GM12874 (cell line): ENCODE measurements at regions not wholly inside any gene's neighbourhood (a gene's known extent, or its start where the extent isn't known, plus 50 kb on each side); places are given as distances from the start of the nearest gene placed in this dataset.

Experiments
- TF ChIP-seq, protein P1 (sequence below): IDR thresholded peaks from 2 replicates; pipeline ENCODE4 v1.5.1; 2011; ENCODE audit warnings: low read depth, mild to moderate bottlenecking, control low read depth, low read length, moderate library complexity; ENCODE audit not compliant: insufficient read depth

DNA sequence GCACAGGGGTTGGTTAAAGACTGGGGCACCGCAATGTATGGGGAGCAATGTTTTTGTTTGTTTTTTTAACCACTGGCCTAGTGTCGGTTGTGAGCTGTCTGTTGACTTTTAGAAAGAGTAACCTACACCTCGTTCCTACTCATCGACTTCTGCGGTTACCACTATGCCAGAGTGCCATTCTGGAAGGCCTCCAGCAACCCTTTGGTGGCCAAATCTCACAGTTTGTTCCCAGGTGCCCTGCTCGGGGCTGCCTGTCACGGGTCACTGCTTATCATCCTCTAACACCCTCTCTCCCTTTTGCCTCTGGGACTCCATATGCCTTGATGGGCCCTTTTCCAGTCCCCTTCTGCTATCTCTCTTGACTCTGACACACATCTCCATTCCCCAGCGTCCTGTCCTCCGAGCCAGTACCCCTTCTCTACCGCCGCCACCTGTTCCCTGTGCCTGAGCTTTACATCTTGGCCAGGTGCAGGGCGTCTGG is 290.4 kb upstream of the C2CD4B start:
- TF ChIP-seq, protein P1, sequence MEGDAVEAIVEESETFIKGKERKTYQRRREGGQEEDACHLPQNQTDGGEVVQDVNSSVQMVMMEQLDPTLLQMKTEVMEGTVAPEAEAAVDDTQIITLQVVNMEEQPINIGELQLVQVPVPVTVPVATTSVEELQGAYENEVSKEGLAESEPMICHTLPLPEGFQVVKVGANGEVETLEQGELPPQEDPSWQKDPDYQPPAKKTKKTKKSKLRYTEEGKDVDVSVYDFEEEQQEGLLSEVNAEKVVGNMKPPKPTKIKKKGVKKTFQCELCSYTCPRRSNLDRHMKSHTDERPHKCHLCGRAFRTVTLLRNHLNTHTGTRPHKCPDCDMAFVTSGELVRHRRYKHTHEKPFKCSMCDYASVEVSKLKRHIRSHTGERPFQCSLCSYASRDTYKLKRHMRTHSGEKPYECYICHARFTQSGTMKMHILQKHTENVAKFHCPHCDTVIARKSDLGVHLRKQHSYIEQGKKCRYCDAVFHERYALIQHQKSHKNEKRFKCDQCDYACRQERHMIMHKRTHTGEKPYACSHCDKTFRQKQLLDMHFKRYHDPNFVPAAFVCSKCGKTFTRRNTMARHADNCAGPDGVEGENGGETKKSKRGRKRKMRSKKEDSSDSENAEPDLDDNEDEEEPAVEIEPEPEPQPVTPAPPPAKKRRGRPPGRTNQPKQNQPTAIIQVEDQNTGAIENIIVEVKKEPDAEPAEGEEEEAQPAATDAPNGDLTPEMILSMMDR = no peak

DNA sequence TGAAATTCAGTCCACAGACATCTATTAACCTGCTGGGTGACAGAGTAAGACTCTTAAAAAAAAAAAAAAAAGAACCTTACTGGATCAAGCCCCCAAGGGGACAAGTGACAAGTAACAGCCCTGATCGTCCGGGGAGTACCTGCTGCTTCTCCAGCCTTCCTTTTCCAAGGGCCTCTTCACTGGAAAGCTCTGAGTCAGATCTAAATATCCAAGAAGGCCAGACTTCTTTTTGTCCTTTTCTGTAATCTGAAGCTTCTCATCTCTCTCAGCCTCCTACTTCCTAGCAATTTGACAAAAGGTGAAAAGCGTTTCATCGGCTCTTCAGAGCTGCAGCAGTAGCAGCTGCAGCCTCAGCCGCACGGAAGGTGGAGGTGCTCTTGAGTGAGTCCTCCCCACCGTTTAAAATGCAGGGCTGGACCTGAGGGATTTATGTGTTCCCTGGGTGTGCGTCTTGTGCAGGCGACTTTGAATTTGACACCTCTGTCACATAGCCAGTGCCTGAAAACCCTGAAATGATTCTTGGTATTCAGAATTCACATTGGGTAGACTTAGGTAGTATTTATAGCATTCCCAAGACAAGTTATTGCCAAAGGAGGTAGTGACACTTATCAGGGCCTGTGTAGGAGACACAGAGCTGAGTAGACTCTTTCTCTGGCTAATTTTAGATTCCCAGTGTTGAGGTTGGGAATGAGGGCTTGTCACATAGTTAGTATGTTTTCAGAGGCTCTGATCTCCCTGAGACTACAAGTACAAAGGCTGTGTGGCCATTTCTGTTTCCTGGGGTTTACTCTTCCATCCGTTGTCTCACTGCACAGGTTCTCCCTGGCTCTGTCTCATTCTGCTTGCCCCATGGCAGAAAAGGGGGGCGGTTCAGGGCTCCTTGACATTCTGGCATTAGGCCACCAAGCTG is 291.2 kb upstream of the C2CD4B start:
- TF ChIP-seq, protein P1 = no peak

DNA sequence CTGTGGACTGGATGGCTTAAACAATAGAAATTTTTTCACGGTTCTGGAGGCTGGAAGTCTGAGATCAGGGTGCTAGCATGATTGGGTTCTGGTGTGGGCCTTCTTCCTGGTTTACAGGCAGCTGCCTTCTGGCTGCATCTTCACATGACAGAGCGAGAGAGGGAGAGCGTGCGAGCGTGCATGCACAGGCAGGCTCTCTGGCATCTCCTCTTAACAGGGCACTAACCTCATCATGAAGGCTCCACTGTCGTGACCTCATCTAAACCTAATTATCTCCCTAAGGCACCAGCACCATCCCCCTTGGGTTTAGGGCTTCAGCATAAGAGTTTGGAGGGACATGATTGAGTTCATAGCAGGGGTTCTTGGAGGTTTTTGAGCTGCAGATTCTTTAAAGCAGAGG is 292.0 kb upstream of the C2CD4B start:
- TF ChIP-seq, protein P1 = no peak

DNA sequence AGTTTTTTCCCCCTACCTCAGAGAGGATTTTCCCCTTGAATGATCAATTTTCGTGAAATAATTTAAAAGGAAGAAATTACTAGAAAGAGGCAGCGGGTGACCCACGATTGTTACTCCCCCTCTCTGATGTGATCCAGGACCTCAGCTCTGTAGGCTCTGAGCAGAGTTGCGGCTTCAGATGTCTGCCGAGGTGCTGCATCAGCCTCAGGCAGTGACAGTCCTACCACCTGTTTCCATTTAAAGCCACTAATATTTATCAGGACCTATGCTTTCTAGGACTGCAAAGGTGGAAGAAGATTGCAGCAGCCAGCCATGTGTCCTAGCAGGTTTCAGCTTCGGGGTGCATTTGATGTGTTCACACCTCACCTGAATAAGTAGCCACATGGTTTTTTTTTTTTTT is 294.8 kb upstream of the C2CD4B start:
- TF ChIP-seq, protein P1 = no peak

DNA sequence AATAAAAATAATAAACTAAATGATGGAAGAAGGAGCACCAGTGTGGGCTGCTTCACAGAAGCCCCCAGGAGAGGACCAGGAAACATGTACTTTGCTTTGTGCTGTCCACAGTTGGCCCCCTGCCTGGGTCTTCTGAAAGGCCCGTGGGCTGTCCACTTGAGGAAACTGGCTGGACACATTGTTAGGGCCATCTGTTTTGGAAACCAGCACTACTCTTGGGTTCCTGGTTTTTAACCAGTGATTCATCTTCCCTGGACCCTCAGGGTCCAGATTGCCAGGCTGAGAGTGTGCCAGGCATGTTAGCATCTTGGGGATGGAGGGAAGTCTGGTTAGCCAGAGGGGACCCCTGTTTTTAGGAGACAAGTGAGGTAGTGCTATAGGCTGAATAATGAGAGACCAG is 297.2 kb upstream of the C2CD4B start:
- TF ChIP-seq, protein P1 = no peak

DNA sequence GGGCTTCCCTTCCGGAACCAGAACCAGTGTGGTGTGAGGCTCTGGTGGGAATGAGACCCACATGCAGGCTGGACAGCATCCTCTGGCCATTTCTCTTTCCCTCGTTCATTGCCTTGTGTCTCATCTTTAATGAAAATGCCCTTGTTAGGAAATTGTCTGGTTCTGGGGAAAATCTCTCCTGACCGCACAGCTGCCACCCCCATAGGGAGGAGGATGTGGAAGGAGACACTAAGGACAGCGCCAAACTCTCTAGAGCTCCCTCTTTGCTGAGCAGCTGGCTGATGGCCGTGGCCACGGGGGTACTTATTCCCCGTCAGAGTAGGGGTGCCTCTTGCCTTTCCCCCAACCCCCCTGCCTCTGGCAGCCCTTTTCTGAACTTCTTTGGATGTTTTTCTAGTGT is 297.6 kb upstream of the C2CD4B start:
- TF ChIP-seq, protein P1 = no peak

DNA sequence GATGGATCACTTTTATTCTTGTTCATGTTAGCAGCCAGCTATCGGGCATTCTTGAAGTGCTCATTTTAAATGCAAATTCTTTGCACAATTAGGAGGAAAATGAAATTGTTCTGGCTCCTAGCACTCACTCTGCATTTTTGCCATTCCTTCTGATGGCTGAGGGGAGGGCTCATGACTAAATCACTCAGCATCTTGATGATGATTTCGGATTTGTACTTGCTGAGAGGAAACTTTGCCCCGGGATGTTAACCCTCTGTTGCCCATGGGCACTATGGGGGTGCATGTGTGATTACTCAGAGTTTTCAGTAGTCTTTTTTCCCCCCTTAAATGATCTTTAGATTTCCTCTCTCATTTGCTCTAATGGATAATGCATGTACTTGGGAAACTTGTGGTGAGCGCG is 299.6 kb upstream of the C2CD4B start:
- TF ChIP-seq, protein P1 = no peak
